ENCODE measurements at regions not wholly inside any gene's neighbourhood (a gene's known extent, or its start where the extent isn't known, plus 50 kb on each side); places are given as distances from the start of the nearest gene placed in this dataset.

DNA sequence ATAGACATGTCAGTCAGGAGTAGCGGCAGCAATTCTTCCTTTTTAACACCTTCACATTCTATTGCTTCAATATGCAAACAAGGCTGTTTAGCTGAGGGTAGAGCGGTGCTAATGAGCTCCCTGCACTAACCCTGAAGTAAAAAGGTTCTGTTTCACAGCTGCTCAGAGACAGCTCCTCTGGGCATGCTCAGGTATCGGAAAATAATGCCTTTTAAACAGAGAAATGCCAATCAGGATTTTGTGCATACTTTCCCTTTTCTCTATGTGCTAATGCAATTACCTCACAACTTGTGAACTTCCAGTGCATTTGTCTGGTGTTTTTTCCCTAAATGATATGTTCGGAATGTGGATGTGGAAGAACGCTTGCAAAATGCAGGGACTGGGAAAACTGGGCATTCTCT is 307.7 kb upstream of the FZD8 start:
- Histone ChIP-seq H3K36me3 (no peaks in the 10 kb centered on the region), H3K9ac (ENCODE audit: low read depth in 2 of 2, low read length in 2 of 2) (no peak overlapping the region), H3K4me3 (no peak overlapping the region), H3K27ac (no peak overlapping the region), H3K9me3 (no peaks in the 10 kb centered on the region), H3K27me3 (no peaks in the 10 kb centered on the region), H3K4me1 (no peaks in the 10 kb centered on the region)
- TF ChIP-seq, protein P1, sequence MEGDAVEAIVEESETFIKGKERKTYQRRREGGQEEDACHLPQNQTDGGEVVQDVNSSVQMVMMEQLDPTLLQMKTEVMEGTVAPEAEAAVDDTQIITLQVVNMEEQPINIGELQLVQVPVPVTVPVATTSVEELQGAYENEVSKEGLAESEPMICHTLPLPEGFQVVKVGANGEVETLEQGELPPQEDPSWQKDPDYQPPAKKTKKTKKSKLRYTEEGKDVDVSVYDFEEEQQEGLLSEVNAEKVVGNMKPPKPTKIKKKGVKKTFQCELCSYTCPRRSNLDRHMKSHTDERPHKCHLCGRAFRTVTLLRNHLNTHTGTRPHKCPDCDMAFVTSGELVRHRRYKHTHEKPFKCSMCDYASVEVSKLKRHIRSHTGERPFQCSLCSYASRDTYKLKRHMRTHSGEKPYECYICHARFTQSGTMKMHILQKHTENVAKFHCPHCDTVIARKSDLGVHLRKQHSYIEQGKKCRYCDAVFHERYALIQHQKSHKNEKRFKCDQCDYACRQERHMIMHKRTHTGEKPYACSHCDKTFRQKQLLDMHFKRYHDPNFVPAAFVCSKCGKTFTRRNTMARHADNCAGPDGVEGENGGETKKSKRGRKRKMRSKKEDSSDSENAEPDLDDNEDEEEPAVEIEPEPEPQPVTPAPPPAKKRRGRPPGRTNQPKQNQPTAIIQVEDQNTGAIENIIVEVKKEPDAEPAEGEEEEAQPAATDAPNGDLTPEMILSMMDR (IDR thresholded peaks at IDR 0.05): no peak
- intact Hi-C loops (cut with DNase I): no loop called here
- no peak for DNase-seq

- intact Hi-C loops (cut with DNase I): no loop called here
- Histone ChIP-seq H3K36me3 (no peaks in the 10 kb centered on the region), H3K4me1 (no peaks in the 10 kb centered on the region), H3K27me3 (no peaks in the 10 kb centered on the region), H3K27ac (no peak overlapping the region), H3K9me3 (no peaks in the 10 kb centered on the region), H3K4me3 (no peak overlapping the region), H3K9ac (ENCODE audit: low read depth in 2 of 2, low read length in 2 of 2) (no peak overlapping the region)
- TF ChIP-seq, protein P1 (IDR thresholded peaks at IDR 0.05): no peak
- no peak for DNase-seq
Measured at GRCh38 chr10:35946556-35946955, 304.5 kb upstream of the FZD8 start.

DNA sequence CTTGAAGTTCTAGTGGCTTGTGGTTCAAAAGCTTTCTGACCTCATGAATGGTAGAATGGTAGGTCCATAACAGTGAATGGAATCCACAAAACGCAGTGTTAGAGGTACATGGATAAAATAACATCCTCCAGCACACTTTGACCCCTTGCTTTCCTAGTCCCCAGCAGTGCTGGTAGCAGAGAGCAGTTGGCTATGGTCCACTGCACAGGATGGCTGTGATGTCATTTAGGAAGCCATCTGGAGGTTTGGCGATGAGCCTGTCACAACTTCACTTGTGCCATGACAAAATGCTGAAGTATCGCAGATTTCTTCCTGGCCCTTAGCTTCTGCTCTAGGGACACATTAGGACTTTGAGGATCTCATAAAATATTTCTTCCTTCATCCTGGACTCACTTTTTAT is 300.0 kb upstream of the FZD8 start:
- TF ChIP-seq, protein P1 (IDR thresholded peaks at IDR 0.05): no peak
- Histone ChIP-seq H3K36me3 (no peaks in the 10 kb centered on the region), H3K27me3 (no peaks in the 10 kb centered on the region), H3K27ac (no peak overlapping the region), H3K9me3 (no peaks in the 10 kb centered on the region), H3K9ac (ENCODE audit: low read depth in 2 of 2, low read length in 2 of 2) (no peak overlapping the region), H3K4me3 (no peak overlapping the region), H3K4me1 (peaks cover 6% of the 10 kb centered on the region)
- no peak for DNase-seq
- intact Hi-C loops (cut with DNase I): no loop called here

GRCh38 chr10:35940141-35941041 is 298.3 kb upstream of the FZD8 start:
- Histone ChIP-seq H3K9me3 (no peaks in the 10 kb centered on the region), H3K4me1 (peaks cover 6% of the 10 kb centered on the region), H3K4me3 (no peak overlapping the region), H3K9ac (ENCODE audit: low read depth in 2 of 2, low read length in 2 of 2) (no peak overlapping the region), H3K27ac (no peak overlapping the region), H3K27me3 (no peaks in the 10 kb centered on the region), H3K36me3 (no peaks in the 10 kb centered on the region)
- TF ChIP-seq, protein P1 (IDR thresholded peaks at IDR 0.05): no peak
- DNase-seq: peak; percentile 50
- intact Hi-C loops (cut with DNase I): no loop called here

DNA sequence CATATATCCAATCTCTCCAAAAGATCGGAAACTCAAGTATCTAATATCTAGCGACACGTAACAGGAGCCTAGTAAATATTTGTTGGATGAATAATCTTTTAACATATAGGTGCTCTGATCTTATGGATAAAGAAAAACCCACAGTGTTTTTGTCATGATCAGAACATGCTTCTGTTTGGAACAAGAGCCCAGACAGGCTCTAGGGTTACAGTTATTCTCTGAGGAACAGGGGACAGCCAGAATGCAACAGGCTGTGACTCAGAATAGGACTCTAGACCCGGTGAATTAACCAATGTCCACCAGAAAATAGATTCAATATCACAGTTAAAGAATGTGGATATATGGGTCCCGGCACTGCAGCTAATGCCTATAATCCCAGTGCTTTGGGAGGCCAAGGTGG is 296.1 kb upstream of the FZD8 start:
- no peak overlapping the region for H3K4me3 ChIP-seq
- H3K9ac ChIP-seq (ENCODE audit: low read depth in 2 of 2, low read length in 2 of 2): no peak overlapping the region
- no peaks in the 10 kb centered on the region for H3K9me3 ChIP-seq
- no peak for DNase-seq
- H3K36me3 ChIP-seq: no peaks in the 10 kb centered on the region
- intact Hi-C loops (cut with DNase I): no loop called here
- peaks cover 6% of the 10 kb centered on the region for H3K4me1 ChIP-seq
- TF ChIP-seq, protein P1 (IDR thresholded peaks at IDR 0.05): no peak
- no peaks in the 10 kb centered on the region for H3K27me3 ChIP-seq
- H3K27ac ChIP-seq: no peak overlapping the region
